ENCODE measurements at regions not wholly inside any gene's neighbourhood (a gene's known extent, or its start where the extent isn't known, plus 50 kb on each side); places are given as distances from the start of the nearest gene placed in this dataset.
A peak's percentile ranks its signal among the peaks of the same experiment; 100 is the strongest.
"Not testable (repeated sequence)": the region's sequence is repeated elsewhere in the genome, so short reads cannot be mapped to it uniquely, and the experiment has no call there.

DNA sequence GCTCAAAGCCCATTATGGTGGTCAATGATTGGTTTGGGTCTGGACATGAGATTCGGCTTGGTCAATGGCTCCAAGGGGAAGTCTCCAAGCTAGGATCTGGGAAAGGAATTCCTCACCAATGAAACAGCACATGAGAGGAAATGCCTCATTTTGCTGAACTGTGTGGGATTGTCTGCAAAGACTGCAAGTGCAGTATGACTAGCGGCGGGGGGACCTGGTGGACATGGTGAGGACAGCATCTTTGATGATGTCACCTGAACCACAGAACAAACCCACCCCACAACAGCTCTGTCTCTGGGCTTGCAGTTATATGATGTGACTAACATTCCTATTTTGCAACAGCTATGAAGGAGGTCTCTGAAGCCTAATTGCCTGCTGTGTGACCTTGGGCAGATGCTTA lies 50.6 kb upstream of the NKD1 start:
- no peak for DNase-seq

DNA sequence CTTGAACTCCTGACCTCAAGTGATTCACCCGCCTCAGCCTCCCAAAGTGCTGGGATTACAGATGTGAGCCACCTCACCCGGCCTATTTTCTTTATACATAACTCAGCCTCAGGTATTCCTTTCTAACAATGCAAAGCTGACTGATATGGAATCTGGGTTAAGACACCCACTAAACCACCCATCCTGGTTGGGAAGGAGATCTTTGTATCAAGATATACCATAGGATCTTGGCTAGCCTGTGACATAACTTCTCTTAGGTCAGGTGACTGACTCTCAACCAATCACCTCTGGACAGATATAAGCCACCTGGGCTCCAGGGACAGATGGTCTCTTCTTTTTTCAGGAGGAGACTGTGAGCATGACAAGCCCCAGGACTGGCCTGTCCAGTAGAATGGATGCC lies 51.2 kb upstream of the NKD1 start:
- no peak for DNase-seq

DNA sequence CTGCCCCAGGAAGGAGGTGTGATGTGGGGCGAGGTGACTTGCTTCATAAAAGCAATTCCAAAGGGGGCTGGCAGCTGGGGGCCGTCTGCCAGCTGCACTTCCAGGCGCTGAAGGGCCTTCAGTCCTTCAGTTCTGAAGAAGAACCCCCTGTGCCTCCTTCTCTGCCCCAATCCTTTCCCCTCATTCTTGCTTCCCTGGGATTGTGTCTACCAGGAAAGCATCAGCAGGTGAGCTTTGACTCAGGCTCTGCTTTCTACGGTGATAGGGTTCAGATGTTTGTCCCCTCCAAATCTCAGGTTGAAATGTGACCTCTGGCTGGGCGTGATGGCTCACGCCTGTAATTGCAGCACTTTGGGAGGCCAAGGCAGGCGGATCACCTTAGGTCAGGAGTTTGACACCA lies 52.5 kb upstream of the NKD1 start:
- no peak for DNase-seq

- no peak for DNase-seq
Measured at GRCh38 chr16:50494501-50495491, 53.4 kb upstream of the NKD1 start.

DNA sequence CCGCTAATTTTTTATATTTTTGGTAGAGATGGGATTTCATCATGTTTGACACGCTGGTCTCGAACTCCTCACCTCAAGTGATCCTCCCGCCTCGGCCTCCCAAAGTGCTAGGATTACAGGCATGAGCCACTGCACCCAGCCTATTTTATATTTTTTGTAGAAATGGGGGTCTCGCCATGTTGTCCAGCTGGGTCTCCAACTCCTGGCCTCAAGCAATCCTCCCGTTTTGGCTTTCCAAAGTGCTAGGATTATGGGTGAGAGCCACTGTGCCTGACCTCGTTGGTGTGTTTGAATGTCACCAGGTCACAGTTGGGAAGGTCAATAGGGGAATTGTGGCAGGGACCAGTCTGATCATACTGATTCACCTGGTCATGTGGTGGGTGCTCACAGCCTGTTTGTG lies 56.7 kb upstream of the NKD1 start:
- no peak for DNase-seq

DNA sequence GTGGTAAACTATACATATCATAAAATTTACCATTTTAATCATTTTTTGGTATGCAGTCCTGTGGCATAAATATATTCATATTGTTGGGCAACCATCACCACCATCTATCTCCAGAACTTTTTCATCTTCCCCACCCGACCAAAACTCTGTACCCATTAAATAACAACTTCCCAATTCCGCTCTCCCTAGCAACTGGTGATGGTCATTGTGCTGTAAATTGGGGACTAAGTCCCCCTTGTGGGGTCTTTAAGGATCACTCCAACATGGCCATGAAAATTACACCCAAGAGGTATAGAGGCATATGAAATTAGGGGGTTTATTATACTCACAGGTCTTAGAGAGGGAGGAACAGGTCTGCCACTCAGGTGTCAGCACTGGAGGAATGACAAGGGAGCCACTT lies 57.4 kb upstream of the NKD1 start:
- no peak for DNase-seq

- DNase-seq, result no peak
Measured at GRCh38 chr16:50489182-50489581, 59.0 kb upstream of the NKD1 start.

GRCh38 chr16:50487528-50487927 lies 60.7 kb upstream of the NKD1 start:
- no peak for DNase-seq

DNA sequence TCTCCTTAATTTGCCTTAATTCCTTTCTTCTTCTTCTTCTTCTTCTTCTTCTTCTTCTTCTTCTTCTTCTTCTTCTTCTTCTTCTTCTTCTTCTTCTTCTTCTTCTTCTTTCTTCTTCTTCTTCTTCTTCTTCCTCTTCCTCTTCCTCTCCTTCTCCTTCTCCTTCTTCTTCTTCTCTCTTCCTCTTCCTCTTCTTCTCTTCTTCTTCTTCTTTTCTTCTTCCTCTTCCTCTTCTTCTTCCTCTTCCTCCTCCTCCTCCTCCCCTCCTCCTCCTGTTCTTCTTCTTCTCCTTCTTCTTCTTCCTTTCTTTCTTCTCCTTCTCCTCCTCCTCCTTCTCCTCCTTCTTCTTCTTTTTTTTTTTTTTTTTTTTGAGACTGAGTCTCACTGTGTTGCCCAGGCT lies 62.0 kb upstream of the NKD1 start:
- DNase-seq, result not testable (repeated sequence)

DNA sequence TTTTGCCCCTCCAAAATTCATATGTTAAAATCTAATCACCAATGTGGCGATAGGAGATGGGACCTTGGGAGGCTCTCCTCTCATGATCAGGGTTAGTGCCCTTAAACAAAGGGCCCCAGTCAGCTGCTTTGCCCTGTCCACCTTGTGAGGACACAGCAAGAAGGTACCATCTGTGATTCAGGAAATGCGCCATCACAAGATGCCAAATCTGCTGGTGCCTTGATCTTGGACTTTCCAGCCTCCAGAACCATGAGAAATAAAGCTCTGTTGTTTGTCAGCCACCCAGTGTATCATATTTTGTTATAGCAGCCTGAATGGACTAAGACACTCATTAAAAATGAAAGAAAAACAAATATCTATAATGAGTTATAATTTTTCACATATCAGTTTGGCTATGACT lies 63.0 kb upstream of the NKD1 start:
- DNase-seq, result no peak

GRCh38 chr16:50482271-50482670 lies 65.9 kb upstream of the NKD1 start:
- DNase-seq, result no peak

- no peak for DNase-seq
Measured at GRCh38 chr16:50480206-50480605, 68.0 kb upstream of the NKD1 start.

- no peak for DNase-seq
Measured at GRCh38 chr16:50479771-50480170, 68.4 kb upstream of the NKD1 start.

DNA sequence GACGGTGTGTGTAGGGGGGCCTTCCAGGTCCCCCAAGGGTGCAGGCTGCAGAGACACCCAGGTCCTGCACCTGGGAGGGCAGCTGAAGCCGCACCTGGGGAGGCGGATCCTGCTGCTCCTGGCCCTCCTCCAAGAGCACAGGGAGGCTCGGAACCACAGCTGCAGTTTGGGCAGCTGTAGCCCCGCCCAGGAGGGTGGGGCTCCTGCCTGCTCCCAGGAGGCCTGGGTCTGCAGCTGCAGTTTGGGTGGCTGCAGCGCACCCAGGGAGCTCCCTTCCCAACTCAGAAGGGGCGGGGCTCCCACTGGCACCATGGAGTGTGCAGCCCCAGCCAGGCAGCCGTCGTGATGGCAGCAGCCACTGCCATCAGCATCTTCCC lies 69.4 kb upstream of the NKD1 start:
- DNase-seq, result peak; percentile 48

- DNase-seq, result no peak
Measured at GRCh38 chr16:50478075-50478772, 70.0 kb upstream of the NKD1 start.

DNA sequence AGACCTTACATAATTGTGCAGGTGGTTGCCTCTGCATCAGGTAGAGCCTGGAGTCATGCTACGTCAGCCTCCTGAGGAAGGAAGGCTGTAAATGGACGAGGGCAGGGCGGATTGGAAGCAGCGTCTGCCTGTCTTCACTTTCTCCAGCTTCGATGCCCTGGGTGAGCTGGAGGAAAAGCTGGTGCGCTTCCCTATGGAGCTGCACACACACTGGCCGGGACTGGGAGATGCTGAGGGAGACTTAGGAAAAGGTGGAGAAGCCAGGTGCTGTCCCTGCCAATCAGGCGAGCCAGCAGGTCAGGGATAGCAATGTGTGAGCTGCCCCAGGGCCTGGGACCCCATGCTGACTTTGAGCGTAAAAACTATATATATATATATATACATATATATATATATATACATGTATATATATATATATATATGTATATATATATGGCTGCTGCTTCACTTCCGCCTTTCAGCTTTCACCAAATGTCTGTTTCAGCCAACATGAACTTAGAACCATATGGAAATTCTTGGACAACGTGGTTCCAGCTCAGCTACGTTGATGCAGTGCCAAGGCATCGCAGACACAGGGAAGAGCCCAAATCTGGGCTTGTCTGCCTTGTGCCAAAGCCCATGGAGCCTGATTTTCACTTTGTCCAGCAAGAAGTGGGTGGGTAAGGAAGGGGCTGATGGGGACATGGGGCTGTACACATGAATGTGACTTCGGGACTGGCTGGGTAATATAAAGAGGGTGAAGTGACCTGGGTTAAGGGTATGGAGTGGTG lies 71.5 kb upstream of the NKD1 start:
- DNase-seq, result no peak

DNA sequence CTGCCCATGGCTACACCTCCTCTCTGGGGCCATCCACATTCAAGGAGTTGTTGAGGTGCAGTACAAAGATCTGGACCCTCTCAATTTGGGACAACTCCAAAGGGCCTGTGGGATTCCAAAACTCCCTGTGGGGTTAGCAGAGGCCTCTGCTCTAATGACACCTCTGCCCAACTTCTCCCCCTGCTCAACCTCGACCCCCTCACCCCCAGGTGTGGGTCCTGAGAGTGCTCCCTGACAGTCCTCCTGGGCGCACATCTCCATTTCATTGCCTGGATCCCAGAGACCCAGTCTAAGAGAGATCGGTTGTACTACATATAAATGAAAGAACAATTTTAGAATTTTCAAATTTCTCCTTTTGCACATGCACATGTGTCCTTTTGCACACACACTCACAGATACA lies 73.0 kb upstream of the NKD1 start:
- DNase-seq, result no peak

- DNase-seq, result peak; percentile 58
Measured at GRCh38 chr16:50474138-50474537, 74.1 kb upstream of the NKD1 start.

- no peak for DNase-seq
Measured at GRCh38 chr16:50473356-50473945, 74.7 kb upstream of the NKD1 start.

- DNase-seq, result no peak
Measured at GRCh38 chr16:50472472-50472871, 75.7 kb upstream of the NKD1 start.

- no peak for DNase-seq
Measured at GRCh38 chr16:50470687-50471086, 77.5 kb upstream of the NKD1 start.

DNA sequence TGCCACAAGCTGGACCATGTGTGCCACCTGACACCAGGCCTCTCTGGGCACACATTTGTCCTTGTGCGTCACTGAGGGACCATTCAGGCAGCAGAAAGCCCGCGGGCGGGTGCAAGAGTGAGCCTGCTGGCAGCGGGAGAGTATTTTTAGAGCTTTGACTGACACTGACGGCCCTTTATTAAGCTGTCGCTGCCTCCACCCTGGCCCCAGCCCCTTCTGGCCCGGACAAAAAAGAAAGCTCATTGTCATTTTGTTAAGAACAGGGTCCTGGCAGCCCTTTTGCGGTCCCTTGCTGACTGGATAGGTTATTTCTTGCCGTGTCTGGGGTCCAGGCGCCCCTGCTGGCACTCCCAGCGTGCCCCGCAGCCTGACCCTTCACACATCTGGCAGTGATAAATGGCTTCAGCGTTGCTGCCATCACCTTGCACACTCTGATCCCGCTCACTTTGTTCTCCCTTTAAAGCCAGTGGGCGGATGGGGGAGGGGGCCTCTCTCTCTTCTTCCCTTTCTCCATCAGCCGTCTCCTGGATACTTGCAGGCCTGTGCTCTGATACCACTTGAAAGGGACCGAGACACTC lies 78.4 kb upstream of the NKD1 start:
- DNase-seq, result no peak
